Activated CD8-positive, alpha-beta T cell treated with anti-CD3 and anti-CD28 coated beads for 36 hours (primary cell): ENCODE measurements at regions not wholly inside any gene's neighbourhood (a gene's known extent, or its start where the extent isn't known, plus 50 kb on each side); places are given as distances from the start of the nearest gene placed in this dataset.

Source experiments
- ATAC-seq: fragments of 200-7000 bp; cut with Tn5 transposase; one replicate; pipeline ENCODE4 v1.10.0; 2021; ENCODE audit warnings: mild to moderate bottlenecking, moderate library complexity
- CTCF ChIA-PET: fragments of 350-600 bp; sonication (Branson Sonifier 250); formaldehyde crosslinking; loops from one replicate; lab custom pipeline; 2021; ENCODE audit warnings: antibody characterized with exemption; lab: Charles Lee
- POLR2A ChIA-PET: fragments of 350-600 bp; sonication (Branson Sonifier 250); formaldehyde crosslinking; loops from one replicate; lab custom pipeline; 2021; ENCODE audit warnings: antibody characterized with exemption; lab: Charles Lee
- DNase-seq: peaks from one replicate; pipeline ENCODE4 v3.0.0-alpha.2; 2020
- H3K27ac Mint-ChIP-seq: one replicate; pipeline ENCODE4 v1.8.0; 2021; ENCODE audit warnings: mild to moderate bottlenecking, mixed read lengths
- H3K27me3 Mint-ChIP-seq: one replicate; pipeline ENCODE4 v1.8.0; 2021; ENCODE audit warnings: mixed read lengths
- H3K36me3 Mint-ChIP-seq: one replicate; pipeline ENCODE4 v1.8.0; 2021; ENCODE audit warnings: low read depth, mixed read lengths
- H3K4me1 Mint-ChIP-seq: one replicate; pipeline ENCODE4 v1.8.0; 2021; ENCODE audit warnings: low read depth, mixed read lengths
- H3K4me3 Mint-ChIP-seq: one replicate; pipeline ENCODE4 v1.8.0; 2021; ENCODE audit warnings: mild to moderate bottlenecking, moderate library complexity, mixed read lengths
- H3K9me3 Mint-ChIP-seq: one replicate; pipeline ENCODE4 v1.8.0; 2021; ENCODE audit warnings: mixed read lengths
- intact Hi-C: fragments of 100-400 bp; cut with micrococcal nuclease; formaldehyde crosslinking; loops from one replicate; pipeline ENCODE4 v1.10.0; 2022
- TF ChIP-seq, protein P1 (sequence below): fragments of 200-600 bp; IDR thresholded peaks from one replicate; pipeline ENCODE4 v1.8.0; 2022; ENCODE audit warnings: antibody characterized with exemption, mild to moderate bottlenecking

DNA sequence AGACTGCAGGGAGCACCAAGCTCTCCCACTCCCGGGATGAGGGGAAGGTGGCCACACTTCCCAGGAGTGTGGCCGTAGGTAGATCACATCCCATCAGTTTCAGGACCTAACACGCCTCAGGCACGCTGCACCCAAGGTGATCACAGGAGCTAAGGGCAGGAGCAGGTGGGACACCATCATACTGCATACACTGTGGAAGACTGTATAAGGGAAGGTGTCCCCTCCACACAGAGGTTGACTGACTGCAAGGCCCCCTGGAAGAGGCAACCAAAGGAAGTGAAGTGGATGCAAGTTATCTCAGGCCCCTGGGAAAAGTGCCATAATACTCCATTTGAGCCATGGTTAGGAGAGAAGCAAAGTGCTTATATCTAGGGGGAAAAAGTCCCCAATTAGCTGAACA, 351.9 kb upstream of the SMIM21 start:
- Mint-ChIP-seq H3K9me3 (no peaks in the 10 kb centered on the region), H3K4me3 (no peak overlapping the region), H3K36me3 (no peaks in the 10 kb centered on the region), H3K27me3 (peaks cover 6% of the 10 kb centered on the region), H3K4me1 (no peaks in the 10 kb centered on the region), H3K27ac (no peak overlapping the region)
- TF ChIP-seq, protein P1, sequence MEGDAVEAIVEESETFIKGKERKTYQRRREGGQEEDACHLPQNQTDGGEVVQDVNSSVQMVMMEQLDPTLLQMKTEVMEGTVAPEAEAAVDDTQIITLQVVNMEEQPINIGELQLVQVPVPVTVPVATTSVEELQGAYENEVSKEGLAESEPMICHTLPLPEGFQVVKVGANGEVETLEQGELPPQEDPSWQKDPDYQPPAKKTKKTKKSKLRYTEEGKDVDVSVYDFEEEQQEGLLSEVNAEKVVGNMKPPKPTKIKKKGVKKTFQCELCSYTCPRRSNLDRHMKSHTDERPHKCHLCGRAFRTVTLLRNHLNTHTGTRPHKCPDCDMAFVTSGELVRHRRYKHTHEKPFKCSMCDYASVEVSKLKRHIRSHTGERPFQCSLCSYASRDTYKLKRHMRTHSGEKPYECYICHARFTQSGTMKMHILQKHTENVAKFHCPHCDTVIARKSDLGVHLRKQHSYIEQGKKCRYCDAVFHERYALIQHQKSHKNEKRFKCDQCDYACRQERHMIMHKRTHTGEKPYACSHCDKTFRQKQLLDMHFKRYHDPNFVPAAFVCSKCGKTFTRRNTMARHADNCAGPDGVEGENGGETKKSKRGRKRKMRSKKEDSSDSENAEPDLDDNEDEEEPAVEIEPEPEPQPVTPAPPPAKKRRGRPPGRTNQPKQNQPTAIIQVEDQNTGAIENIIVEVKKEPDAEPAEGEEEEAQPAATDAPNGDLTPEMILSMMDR = no peak
- ATAC-seq (no peak), DNase-seq (no peak)
- POLR2A ChIA-PET = no interaction called here
- intact Hi-C loops = no loop called here
- CTCF ChIA-PET = no interaction called here

DNA sequence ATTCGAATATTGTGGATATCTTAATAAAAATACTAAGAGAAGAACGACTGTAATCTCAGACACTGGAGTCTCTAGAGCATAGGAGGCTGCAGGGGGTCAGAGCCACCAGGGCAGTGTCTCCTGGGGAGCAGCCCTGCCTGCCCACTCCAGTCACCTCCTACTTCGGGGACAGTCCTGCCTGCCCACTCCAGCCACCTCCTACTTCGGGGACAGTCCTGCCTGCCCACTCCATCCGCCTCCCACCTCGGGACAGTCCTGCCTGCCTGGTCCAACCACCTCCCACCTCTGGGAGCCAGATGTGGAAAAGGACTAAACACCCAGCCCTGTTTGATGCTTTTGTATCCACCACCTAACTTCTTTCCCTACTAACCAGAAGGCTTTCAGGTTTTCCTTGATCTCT, 350.1 kb upstream of the SMIM21 start:
- Mint-ChIP-seq H3K27me3 (peaks cover 4% of the 10 kb centered on the region), H3K4me3 (no peak overlapping the region), H3K4me1 (no peaks in the 10 kb centered on the region), H3K9me3 (no peaks in the 10 kb centered on the region), H3K27ac (no peak overlapping the region), H3K36me3 (no peaks in the 10 kb centered on the region)
- TF ChIP-seq, protein P1 = no peak
- ChIA-PET POLR2A (no interaction called here), CTCF (no interaction called here)
- DNase-seq = no peak
- intact Hi-C loops = no loop called here
- no peak for ATAC-seq

DNA sequence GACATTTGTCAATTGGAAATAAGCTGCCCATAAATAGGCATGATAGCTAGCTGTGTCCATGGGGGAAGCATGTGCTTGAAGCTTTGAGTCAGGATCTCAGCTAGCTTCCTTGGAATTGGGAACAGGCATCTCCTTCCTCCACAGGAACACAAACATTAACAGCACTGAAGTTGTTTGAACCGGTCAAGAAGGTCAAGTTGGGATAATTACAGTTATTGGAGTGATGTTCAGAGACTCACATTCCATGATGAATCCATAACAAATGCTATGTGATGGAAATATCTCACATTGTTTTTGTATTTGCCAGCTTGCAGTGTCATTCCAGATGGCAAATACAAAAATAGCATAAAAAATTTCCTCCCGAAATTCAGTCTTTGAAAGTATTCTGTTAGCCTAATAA, 347.6 kb upstream of the SMIM21 start:
- CTCF ChIA-PET = no interaction called here
- Mint-ChIP-seq H3K36me3 (no peaks in the 10 kb centered on the region), H3K27ac (no peak overlapping the region), H3K27me3 (peaks cover 1% of the 10 kb centered on the region), H3K9me3 (no peaks in the 10 kb centered on the region), H3K4me3 (no peak overlapping the region), H3K4me1 (no peaks in the 10 kb centered on the region)
- DNase-seq (no peak), ATAC-seq (no peak)
- intact Hi-C loops = no loop called here
- POLR2A ChIA-PET = interaction anchor here (1.0 kb wide), 1 partner anchor 11 kb away, joined by 3 read pairs; no protein-coding TSS in a partner anchor
- TF ChIP-seq, protein P1 = no peak

DNA sequence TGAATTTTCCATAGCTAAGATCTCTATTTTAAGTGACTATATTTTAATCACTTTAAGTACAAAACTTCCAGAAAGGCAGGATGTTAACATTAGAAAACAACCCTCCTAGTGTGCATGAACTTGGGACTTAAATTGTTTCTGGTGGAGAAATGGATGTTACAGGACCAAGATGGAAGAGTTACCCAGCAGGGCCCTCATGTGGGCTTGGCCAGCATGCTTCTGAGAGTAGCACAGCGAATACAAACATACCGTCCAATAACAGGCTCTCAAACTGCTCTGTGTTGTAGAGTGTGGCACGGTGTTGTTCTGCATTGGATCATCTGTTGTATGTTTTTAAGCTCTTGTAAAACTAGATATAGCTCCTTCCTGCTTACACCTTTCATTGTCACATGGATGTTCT, 346.1 kb upstream of the SMIM21 start:
- H3K27me3 Mint-ChIP-seq = peaks cover 1% of the 10 kb centered on the region

DNA sequence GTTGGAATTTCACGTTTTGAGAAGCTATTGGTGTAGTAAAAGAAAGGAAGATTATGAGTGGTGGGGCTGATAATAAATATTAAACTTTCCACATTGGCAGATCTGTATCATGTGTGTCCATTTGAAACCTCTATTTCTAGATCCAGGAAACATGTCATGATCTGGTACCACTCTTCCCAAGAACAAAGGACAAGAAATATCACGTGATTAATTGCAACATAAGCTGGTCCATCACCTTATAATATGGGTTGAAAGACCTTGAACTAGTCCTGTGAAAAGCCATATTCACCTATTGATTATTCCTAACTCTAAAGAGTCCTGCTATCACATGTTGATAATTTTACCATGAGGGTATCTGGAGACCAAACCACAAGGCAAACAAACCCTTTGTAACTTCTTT, 335.3 kb upstream of the SMIM21 start:
- Mint-ChIP-seq H3K9me3 (no peaks in the 10 kb centered on the region), H3K27ac (no peak overlapping the region), H3K27me3 (peaks cover 2% of the 10 kb centered on the region), H3K4me3 (no peak overlapping the region), H3K36me3 (no peaks in the 10 kb centered on the region), H3K4me1 (no peaks in the 10 kb centered on the region)
- intact Hi-C loops = no loop called here
- TF ChIP-seq, protein P1 = no peak
- DNase-seq = no peak
- POLR2A ChIA-PET = no interaction called here
- CTCF ChIA-PET = no interaction called here
- no peak for ATAC-seq

More for the DNA sequence above, 346.1 kb upstream of the SMIM21 start:
- CTCF ChIA-PET = no interaction called here
- DNase-seq (no peak), ATAC-seq (no peak)
- TF ChIP-seq, protein P1 = no peak
- Mint-ChIP-seq H3K36me3 (no peaks in the 10 kb centered on the region), H3K27ac (no peak overlapping the region), H3K4me1 (no peaks in the 10 kb centered on the region), H3K4me3 (no peak overlapping the region), H3K9me3 (no peaks in the 10 kb centered on the region)
- intact Hi-C loops = no loop called here
- POLR2A ChIA-PET = no interaction called here
